Ascending aorta (tissue), 2 donors: ENCODE measurements at regions not wholly inside any gene's neighbourhood (a gene's known extent, or its start where the extent isn't known, plus 50 kb on each side); places are given as distances from the start of the nearest gene placed in this dataset.

ENCODE experiments used
- DNase-seq, 2 donors: peaks; one replicate each; pipeline ENCODE4 v3.0.0-alpha.2; 2019; ENCODE audit warnings: low spot score in 2 of 2
- H3K27ac ChIP-seq, 2 donors: fragments of 200-600 bp; sonication (generic); one replicate each; pipeline ENCODE4 v1.5.1; 2016 to 2017; ENCODE audit warnings: mild to moderate bottlenecking in 1 of 2
- H3K27me3 ChIP-seq: fragments of 200-600 bp; sonication (generic); one replicate; pipeline ENCODE4 v1.5.1; 2017
- H3K36me3 ChIP-seq, 2 donors: fragments of 200-600 bp; sonication (generic); one replicate each; pipeline ENCODE4 v1.5.1; 2016
- H3K4me1 ChIP-seq, 2 donors: fragments of 200-600 bp; sonication (generic); one replicate each; pipeline ENCODE4 v1.5.1; 2016 to 2017; ENCODE audit warnings: mild to moderate bottlenecking in 1 of 2
- H3K4me3 ChIP-seq, 2 donors: fragments of 200-600 bp; sonication (generic); one replicate each; pipeline ENCODE4 v1.5.1; 2016 to 2017; ENCODE audit warnings: mild to moderate bottlenecking in 1 of 2
- H3K9me3 ChIP-seq, 2 donors: fragments of 200-600 bp; sonication (generic); one replicate each; pipeline ENCODE4 v1.5.1; 2016
- CTCF ChIP-seq, 3 experiments: fragments of 200-600 bp in 2 of 3; fragments of 450-650 bp in 1 of 3; sonication (generic) in 2 of 3; IDR thresholded peaks; one replicate each; pipeline ENCODE4 v1.5.1; 2016 to 2019; ENCODE audit warnings: antibody characterized with exemption in 3 of 3, mild to moderate bottlenecking in 1 of 3, moderate library complexity in 1 of 3
- intact Hi-C: fragments of 100-400 bp; cut with DNase I; formaldehyde crosslinking; loops from one replicate; pipeline ENCODE4 v1.15.1; 2023

- no peak overlapping the region for H3K27ac ChIP-seq
- intact Hi-C loops: no loop called here
- no peak for DNase-seq
- H3K27me3 ChIP-seq: no peaks in the 10 kb centered on the region
- TF ChIP-seq CTCF (IDR thresholded peaks at IDR 0.05): no peak
- no peaks in the 10 kb centered on the region for H3K36me3 ChIP-seq
- no peaks in the 10 kb centered on the region for H3K4me1 ChIP-seq
- H3K4me3 ChIP-seq: no peak overlapping the region
- no peaks in the 10 kb centered on the region for H3K9me3 ChIP-seq
Measured at GRCh38 chr4:141962486-141962885, 326.1 kb downstream of the IL15 start.

GRCh38 chr4:141971869-141972268, 335.5 kb downstream of the IL15 start:
- Histone ChIP-seq H3K4me1 (no peaks in the 10 kb centered on the region), H3K36me3 (no peaks in the 10 kb centered on the region), H3K9me3 (no peaks in the 10 kb centered on the region), H3K27me3 (no peaks in the 10 kb centered on the region), H3K27ac (no peak overlapping the region), H3K4me3 (no peak overlapping the region)
- DNase-seq: no peak
- TF ChIP-seq CTCF (IDR thresholded peaks at IDR 0.05): no peak
- intact Hi-C loops: no loop called here

- no peak for DNase-seq
- intact Hi-C loops: no loop called here
- H3K27me3 ChIP-seq: no peaks in the 10 kb centered on the region
Measured at GRCh38 chr4:141972950-141973349, 336.6 kb downstream of the IL15 start.

More at GRCh38 chr4:141972950-141973349, 336.6 kb downstream of the IL15 start:
- H3K9me3 ChIP-seq: no peaks in the 10 kb centered on the region
- H3K4me1 ChIP-seq: no peaks in the 10 kb centered on the region
- TF ChIP-seq CTCF (IDR thresholded peaks at IDR 0.05): no peak
- H3K4me3 ChIP-seq: no peak overlapping the region
- no peaks in the 10 kb centered on the region for H3K36me3 ChIP-seq
- H3K27ac ChIP-seq: no peak overlapping the region
